GM18502 (cell line): ENCODE measurements at regions not wholly inside any gene's neighbourhood (a gene's known extent, or its start where the extent isn't known, plus 50 kb on each side); places are given as distances from the start of the nearest gene placed in this dataset.
"Not testable (repeated sequence)": the region's sequence is repeated elsewhere in the genome, so short reads cannot be mapped to it uniquely, and the experiment has no call there.

ENCODE experiments used
- ATAC-seq: cut with Tn5 transposase; IDR thresholded peaks from one replicate; pipeline ENCODE4 v1.9.1; 2021; ENCODE audit warnings: mild to moderate bottlenecking; ENCODE audit not compliant: unreplicated experiment, poor library complexity

- no peak for ATAC-seq
Observed at GRCh38 chr12:25424211-25424731, 128.8 kb downstream of the LMNTD1 start.

GRCh38 chr12:25423355-25424050 lies 129.6 kb downstream of the LMNTD1 start:
- no peak for ATAC-seq

- ATAC-seq: no peak
Observed at GRCh38 chr12:25422241-25422640, 130.8 kb downstream of the LMNTD1 start.

- no peak for ATAC-seq
Observed at GRCh38 chr12:25421651-25422167, 131.4 kb downstream of the LMNTD1 start.

GRCh38 chr12:25420116-25420515 lies 133.0 kb downstream of the LMNTD1 start:
- ATAC-seq: no peak

GRCh38 chr12:25419595-25419994 lies 133.5 kb downstream of the LMNTD1 start:
- no peak for ATAC-seq

GRCh38 chr12:25417071-25417470 lies 136.0 kb downstream of the LMNTD1 start:
- ATAC-seq: no peak

- ATAC-seq: no peak
Observed at GRCh38 chr12:25416516-25416915, 136.6 kb downstream of the LMNTD1 start.

- no peak for ATAC-seq
Observed at GRCh38 chr12:25415004-25415403, 138.1 kb downstream of the LMNTD1 start.

- ATAC-seq: no peak
Observed at GRCh38 chr12:25412735-25413134, 140.3 kb downstream of the LMNTD1 start.

GRCh38 chr12:25404955-25405354 lies 148.1 kb downstream of the LMNTD1 start:
- ATAC-seq: no peak

- no peak for ATAC-seq
Observed at GRCh38 chr12:25401547-25402345, 151.0 kb upstream of the KRAS start.

GRCh38 chr12:25397001-25397400 lies 146.3 kb upstream of the KRAS start:
- ATAC-seq: no peak

- ATAC-seq: no peak
Observed at GRCh38 chr12:25395227-25395626, 144.5 kb upstream of the KRAS start.

GRCh38 chr12:25394775-25395174 lies 144.0 kb upstream of the KRAS start:
- not testable (repeated sequence) for ATAC-seq

- ATAC-seq: no peak
Observed at GRCh38 chr12:25394025-25394424, 143.3 kb upstream of the KRAS start.

- ATAC-seq: not testable (repeated sequence)
Observed at GRCh38 chr12:25391346-25391745, 140.6 kb upstream of the KRAS start.

- no peak for ATAC-seq
Observed at GRCh38 chr12:25388183-25388582, 137.5 kb upstream of the KRAS start.

GRCh38 chr12:25387732-25388050 lies 137.0 kb upstream of the KRAS start:
- no peak for ATAC-seq

- ATAC-seq: peak; percentile 21
Observed at GRCh38 chr12:25386831-25387731, 136.4 kb upstream of the KRAS start.

GRCh38 chr12:25384893-25385248 lies 134.1 kb upstream of the KRAS start:
- ATAC-seq: no peak
